B cell (primary cell): ENCODE measurements at regions not wholly inside any gene's neighbourhood (a gene's known extent, or its start where the extent isn't known, plus 50 kb on each side); places are given as distances from the start of the nearest gene placed in this dataset.

Experiments
- ATAC-seq: fragments of 200-7000 bp; cut with Tn5 transposase; one replicate; pipeline ENCODE4 v1.10.0; 2021; ENCODE audit warnings: low read depth, mild to moderate bottlenecking, moderate number of reproducible peaks, moderate library complexity
- CTCF ChIA-PET: fragments of 350-600 bp; sonication (Branson Sonifier 250); formaldehyde crosslinking; loops from one replicate; lab custom pipeline; 2021; ENCODE audit warnings: antibody characterized with exemption, inconsistent platforms; lab: Charles Lee
- POLR2A ChIA-PET: fragments of 350-600 bp; sonication (Branson Sonifier 250); formaldehyde crosslinking; loops from one replicate; lab custom pipeline; 2021; ENCODE audit warnings: antibody characterized with exemption; lab: Charles Lee
- DNase-seq: peaks from one replicate; pipeline ENCODE4 v3.0.0; 2013
- H2AFZ ChIP-seq: 2 replicates; pipeline ENCODE4 v1.6.1; 2012; ENCODE audit warnings: mild to moderate bottlenecking, low read depth, low read length; ENCODE audit not compliant: insufficient read depth, poor library complexity, severe bottlenecking
- H3K27ac ChIP-seq, 2 donors: 1 replicate in 1 of 2; 2 replicates in 1 of 2; pipeline ENCODE4 v1.5.1; 2012 to 2013; ENCODE audit warnings: low read length in 2 of 2, mild to moderate bottlenecking in 2 of 2, moderate library complexity in 1 of 2
- H3K27me3 ChIP-seq, 4 experiments: fragments of 200-600 bp in 1 of 4; sonication (generic) in 1 of 4; replicated peaks in 1 of 4; 1 replicate in 2 of 4; 2 replicates in 2 of 4; pipeline versions ENCODE4 v1.6.1 to v1.7.0; 2013 to 2016; ENCODE audit warnings: low read length in 3 of 4, mild to moderate bottlenecking in 2 of 4, mixed read lengths in 1 of 4, moderate library complexity in 1 of 4; ENCODE audit not compliant: insufficient read depth in 4 of 4, control insufficient read depth in 3 of 4; ENCODE audit errors: control extremely low read depth in 1 of 4
- H3K36me3 ChIP-seq, 2 experiments: replicated peaks in 1 of 2; 1 replicate in 1 of 2; 2 replicates in 1 of 2; pipeline versions ENCODE4 v1.6.1 to v1.7.1; 2013; ENCODE audit warnings: low read length in 1 of 2; ENCODE audit not compliant: insufficient read depth in 2 of 2, control insufficient read depth in 1 of 2; ENCODE audit errors: control extremely low read depth in 1 of 2, extremely low read depth in 1 of 2
- H3K4me1 ChIP-seq, 2 donors: fragments of 200-600 bp in 1 of 2; sonication (generic) in 1 of 2; 1 replicate in 1 of 2; 2 replicates in 1 of 2; pipeline versions ENCODE4 v1.5.1 to v1.6.1; 2013 to 2017; ENCODE audit warnings: low read length in 2 of 2; ENCODE audit not compliant: control insufficient read depth in 2 of 2, insufficient read depth in 2 of 2
- H3K4me2 ChIP-seq: replicated peaks from 2 replicates; pipeline ENCODE3; 2012; ENCODE audit warnings: mild to moderate bottlenecking, low read depth, low read length; ENCODE audit not compliant: poor library complexity, severe bottlenecking
- H3K4me3 ChIP-seq, 5 experiments: fragments of 200-600 bp in 1 of 5; sonication (generic) in 1 of 5; 1 replicate in 3 of 5; 2 replicates in 2 of 5; pipeline versions ENCODE4 v1.5.1 to v1.7.0; 2011 to 2016; ENCODE audit warnings: low read length in 4 of 5, mild to moderate bottlenecking in 4 of 5, low read depth in 2 of 5, control low read depth in 1 of 5, moderate library complexity in 1 of 5; ENCODE audit not compliant: insufficient read depth in 1 of 5; ENCODE audit errors: control extremely low read depth in 1 of 5, extremely low read depth in 1 of 5
- H3K79me2 ChIP-seq: fragments of 200-600 bp; sonication (generic); one replicate; pipeline ENCODE4 v1.6.0; 2016; ENCODE audit warnings: low read length; ENCODE audit not compliant: control insufficient read depth, insufficient read depth
- H3K9ac ChIP-seq: fragments of 200-600 bp; sonication (generic); 2 replicates; pipeline ENCODE4 v1.6.1; 2017; ENCODE audit warnings: mild to moderate bottlenecking, low read length, moderate library complexity
- H3K9me3 ChIP-seq, 3 donors: one replicate each; pipeline versions ENCODE4 v1.6.1 to v1.7.1; 2013; ENCODE audit warnings: low read length in 2 of 3; ENCODE audit not compliant: control insufficient read depth in 2 of 3, insufficient read depth in 1 of 3; ENCODE audit errors: control extremely low read depth in 1 of 3
- H4K20me1 ChIP-seq: 2 replicates; pipeline ENCODE4 v1.6.0; 2012; ENCODE audit warnings: mild to moderate bottlenecking, low read length; ENCODE audit not compliant: insufficient read depth, control insufficient read depth, poor library complexity, severe bottlenecking
- H3K27ac Mint-ChIP-seq: one replicate; pipeline ENCODE4 v1.8.0; 2021; ENCODE audit warnings: mixed read lengths
- H3K27me3 Mint-ChIP-seq: one replicate; pipeline ENCODE4 v1.8.0; 2021; ENCODE audit warnings: mixed read lengths
- H3K4me1 Mint-ChIP-seq: one replicate; pipeline ENCODE4 v1.8.0; 2021; ENCODE audit warnings: mixed read lengths
- H3K4me3 Mint-ChIP-seq: one replicate; pipeline ENCODE4 v1.8.0; 2021; ENCODE audit warnings: mixed read lengths
- H3K9me3 Mint-ChIP-seq: one replicate; pipeline ENCODE4 v1.8.0; 2022; ENCODE audit warnings: mixed read lengths; ENCODE audit not compliant: insufficient read depth
- EZH2 ChIP-seq: IDR thresholded peaks from 2 replicates; pipeline ENCODE4 v1.6.1; 2012; ENCODE audit warnings: borderline replicate concordance, low read depth, mild to moderate bottlenecking, moderate library complexity, low read length; ENCODE audit not compliant: insufficient read depth, poor library complexity, severe bottlenecking
- WGBS: methylation state at CpG from one replicate; pipeline ENCODE4 v1.1.5; 2013; ENCODE audit warnings: missing lambda C conversion rate; ENCODE audit not compliant: insufficient coverage; 5-methylcytosine and 5-hydroxymethylcytosine counted together
- intact Hi-C: fragments of 100-400 bp; cut with micrococcal nuclease; formaldehyde crosslinking; loops from one replicate; pipeline ENCODE4 v1.10.0; 2022
- TF ChIP-seq, protein P1 (sequence below): fragments of 200-600 bp; IDR thresholded peaks from one replicate; pipeline ENCODE4 v1.8.0; 2022; ENCODE audit warnings: antibody characterized with exemption, mild to moderate bottlenecking

DNA sequence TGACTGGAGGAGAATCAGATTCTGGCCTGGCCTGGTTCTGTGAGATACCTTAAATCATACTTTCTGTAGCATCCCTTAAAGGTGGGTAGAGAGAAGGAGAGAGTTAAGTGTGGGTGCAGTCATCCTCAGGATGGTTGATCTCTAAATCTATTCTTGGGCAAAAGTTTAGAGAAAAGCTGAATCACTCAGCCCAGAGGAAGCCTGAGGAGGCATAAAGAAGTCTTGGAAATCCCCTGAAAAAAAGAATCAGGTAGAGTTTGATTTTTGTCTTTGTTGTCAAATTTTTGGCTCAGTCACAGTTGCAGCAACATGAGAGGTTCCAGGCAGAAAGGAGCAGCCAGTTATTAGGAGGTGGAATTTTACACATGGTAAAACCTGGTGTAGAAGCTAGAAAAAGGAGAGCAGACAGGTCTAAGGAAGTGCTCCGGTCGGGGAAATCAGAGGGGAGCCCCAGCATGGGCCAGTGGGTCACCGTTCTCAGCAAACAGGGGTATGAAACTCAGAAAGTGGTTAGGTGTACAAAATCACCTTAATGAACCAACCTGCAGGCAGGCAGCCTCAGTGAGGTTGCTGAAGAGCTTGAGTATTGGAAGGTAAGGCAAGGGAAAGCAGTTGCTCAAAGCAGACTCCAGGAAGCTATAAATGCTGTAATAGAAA, 116.2 kb upstream of the CNTLN start:
- ChIA-PET CTCF (no interaction called here), POLR2A (no interaction called here)

DNA sequence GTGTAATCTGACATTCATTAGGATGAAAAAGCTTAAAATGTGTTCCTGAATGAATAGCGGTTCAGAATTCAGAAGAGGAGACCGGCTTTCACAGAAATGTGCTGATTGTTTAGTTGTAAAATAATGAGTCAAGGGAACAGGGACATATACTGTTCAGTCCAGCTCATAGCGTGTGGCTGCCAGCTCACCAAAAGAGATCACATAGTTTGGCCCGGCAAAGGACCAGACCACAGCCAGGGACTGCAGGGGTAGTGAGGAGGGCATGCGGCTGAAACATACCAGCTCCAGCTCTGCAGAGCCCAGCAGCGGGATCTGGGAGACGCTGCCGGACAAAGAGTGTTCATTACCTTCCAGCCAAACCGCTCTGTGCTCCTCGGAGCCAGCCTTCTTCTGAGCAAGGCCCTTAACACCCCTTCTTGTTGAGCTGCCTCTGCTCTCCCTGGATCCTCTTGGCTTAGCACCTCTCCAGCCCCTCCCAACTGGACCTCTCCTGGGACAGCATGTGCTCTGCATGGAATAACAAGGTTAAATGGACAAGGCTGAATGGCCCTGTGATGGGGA, 116.8 kb upstream of the CNTLN start:
- POLR2A ChIA-PET: no interaction called here
- intact Hi-C loops: no loop called here

More for the DNA sequence above, 116.2 kb upstream of the CNTLN start:
- intact Hi-C loops: no loop called here
- no peak overlapping the region for H3K27ac ChIP-seq
- H3K27ac Mint-ChIP-seq: no peak overlapping the region
- peaks cover 2% of the 10 kb centered on the region for H3K9me3 Mint-ChIP-seq
- no CpG with 5 or more reads among the region's 3 CpGs for WGBS
- H3K36me3 ChIP-seq: no peaks in the 10 kb centered on the region
- H3K27me3 Mint-ChIP-seq: no peaks in the 10 kb centered on the region
- no peaks in the 10 kb centered on the region for H3K79me2 ChIP-seq
- H3K4me3 Mint-ChIP-seq: no peak overlapping the region
- DNase-seq (no peak), ATAC-seq (no peak)
- no peaks in the 10 kb centered on the region for H3K4me1 ChIP-seq
- H4K20me1 ChIP-seq: no peaks in the 10 kb centered on the region
- no peak overlapping the region for H3K4me3 ChIP-seq
- TF ChIP-seq, protein P1, sequence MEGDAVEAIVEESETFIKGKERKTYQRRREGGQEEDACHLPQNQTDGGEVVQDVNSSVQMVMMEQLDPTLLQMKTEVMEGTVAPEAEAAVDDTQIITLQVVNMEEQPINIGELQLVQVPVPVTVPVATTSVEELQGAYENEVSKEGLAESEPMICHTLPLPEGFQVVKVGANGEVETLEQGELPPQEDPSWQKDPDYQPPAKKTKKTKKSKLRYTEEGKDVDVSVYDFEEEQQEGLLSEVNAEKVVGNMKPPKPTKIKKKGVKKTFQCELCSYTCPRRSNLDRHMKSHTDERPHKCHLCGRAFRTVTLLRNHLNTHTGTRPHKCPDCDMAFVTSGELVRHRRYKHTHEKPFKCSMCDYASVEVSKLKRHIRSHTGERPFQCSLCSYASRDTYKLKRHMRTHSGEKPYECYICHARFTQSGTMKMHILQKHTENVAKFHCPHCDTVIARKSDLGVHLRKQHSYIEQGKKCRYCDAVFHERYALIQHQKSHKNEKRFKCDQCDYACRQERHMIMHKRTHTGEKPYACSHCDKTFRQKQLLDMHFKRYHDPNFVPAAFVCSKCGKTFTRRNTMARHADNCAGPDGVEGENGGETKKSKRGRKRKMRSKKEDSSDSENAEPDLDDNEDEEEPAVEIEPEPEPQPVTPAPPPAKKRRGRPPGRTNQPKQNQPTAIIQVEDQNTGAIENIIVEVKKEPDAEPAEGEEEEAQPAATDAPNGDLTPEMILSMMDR: no peak
- no peak for TF ChIP-seq EZH2
- H3K27me3 ChIP-seq: no peaks in the 10 kb centered on the region
- peaks cover 0 to 10% (median 0%) of the 10 kb centered on the region in 3 donors for H3K9me3 ChIP-seq
- no peak overlapping the region for H2AFZ ChIP-seq
- H3K9ac ChIP-seq: no peak overlapping the region
- H3K4me1 Mint-ChIP-seq: no peaks in the 10 kb centered on the region
- no peak overlapping the region for H3K4me2 ChIP-seq

More for the DNA sequence above, 116.8 kb upstream of the CNTLN start:
- TF ChIP-seq, protein P1: no peak
- TF ChIP-seq EZH2: no peak
- Mint-ChIP-seq H3K9me3 (peaks cover 2% of the 10 kb centered on the region), H3K27me3 (no peaks in the 10 kb centered on the region), H3K4me1 (no peaks in the 10 kb centered on the region), H3K27ac (no peak overlapping the region), H3K4me3 (no peak overlapping the region)
- Histone ChIP-seq H3K36me3 (no peaks in the 10 kb centered on the region), H3K27me3 (no peaks in the 10 kb centered on the region), H3K4me1 (no peaks in the 10 kb centered on the region), H3K9ac (no peak overlapping the region), H3K4me3 (no peak overlapping the region), H3K27ac (no peak overlapping the region), H4K20me1 (no peaks in the 10 kb centered on the region), H3K4me2 (no peak overlapping the region), H3K9me3 (peaks cover 0 to 4% (median 0%) of the 10 kb centered on the region in 3 donors), H2AFZ (no peak overlapping the region), H3K79me2 (no peaks in the 10 kb centered on the region)
- DNase-seq (no peak), ATAC-seq (no peak)
- WGBS: 94% methylated on average over 10 of the region's 10 CpGs
- CTCF ChIA-PET: no interaction called here
